Fibroblast of upper back skin (primary cell): ENCODE measurements at regions not wholly inside any gene's neighbourhood (a gene's known extent, or its start where the extent isn't known, plus 50 kb on each side); places are given as distances from the start of the nearest gene placed in this dataset.
A peak's percentile ranks its signal among the peaks of the same experiment; 100 is the strongest.
"Not testable (repeated sequence)": the region's sequence is repeated elsewhere in the genome, so short reads cannot be mapped to it uniquely, and the experiment has no call there.

ENCODE experiments used
- DNase-seq: peaks from one replicate; pipeline ENCODE4 v3.0.0-alpha.2; 2013

DNA sequence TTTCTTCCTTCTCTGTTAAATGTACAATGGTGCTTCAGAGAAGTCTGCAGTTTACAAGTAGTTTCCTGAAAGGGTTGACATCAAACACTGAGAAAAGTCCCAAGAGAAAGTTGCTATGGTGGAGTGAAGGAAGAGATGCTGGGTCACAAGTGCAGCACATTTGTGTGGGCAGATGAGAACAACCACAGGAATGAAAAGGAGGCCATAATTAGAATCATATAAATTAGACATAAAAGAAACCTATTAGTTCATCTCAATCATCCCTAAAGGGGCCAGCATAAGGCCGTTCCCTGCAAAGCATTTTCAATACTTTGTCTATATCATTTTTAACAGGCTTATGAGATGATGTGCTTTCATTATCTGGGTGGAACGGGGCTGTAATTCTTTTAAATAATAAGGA lies 359.2 kb downstream of the IRS2 start:
- peak; percentile 40 for DNase-seq

DNA sequence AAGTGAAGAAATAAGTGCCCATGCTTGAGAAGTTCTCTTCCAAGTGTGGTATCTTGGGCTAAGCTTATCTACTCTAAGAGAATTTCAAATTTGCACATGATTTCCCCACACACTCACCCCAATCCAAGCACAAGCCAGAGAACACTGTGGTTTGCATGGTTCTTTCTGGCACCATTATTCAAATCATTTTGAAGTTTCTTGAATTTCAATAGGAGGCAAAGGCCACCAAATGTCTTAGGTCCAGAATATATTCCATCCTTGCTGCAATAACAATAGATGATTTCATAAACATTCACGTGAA lies 359.7 kb downstream of the IRS2 start:
- no peak for DNase-seq

- no peak for DNase-seq
Observed at GRCh38 chr13:109425821-109426689, 360.3 kb downstream of the IRS2 start.

- DNase-seq = no peak
Observed at GRCh38 chr13:109422161-109422560, 364.2 kb downstream of the IRS2 start.

DNA sequence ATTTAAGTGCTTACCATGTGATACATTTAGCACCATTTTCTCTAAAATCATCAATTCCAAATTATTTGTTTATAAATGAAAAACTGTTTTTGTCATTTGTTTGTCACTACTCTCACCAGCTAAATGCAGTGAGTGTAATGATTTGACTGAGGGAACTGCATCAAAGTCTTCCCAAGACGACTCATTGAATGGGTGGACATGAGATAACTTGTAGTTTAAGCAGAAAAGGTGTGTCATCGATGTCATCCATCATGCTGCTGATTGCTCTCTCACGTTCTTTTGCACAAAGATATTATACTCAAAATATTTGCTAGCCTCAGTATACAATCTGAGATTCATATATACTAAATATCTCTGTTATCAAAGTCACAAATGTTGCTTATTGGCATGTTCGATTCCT lies 366.5 kb downstream of the IRS2 start:
- DNase-seq = no peak

DNA sequence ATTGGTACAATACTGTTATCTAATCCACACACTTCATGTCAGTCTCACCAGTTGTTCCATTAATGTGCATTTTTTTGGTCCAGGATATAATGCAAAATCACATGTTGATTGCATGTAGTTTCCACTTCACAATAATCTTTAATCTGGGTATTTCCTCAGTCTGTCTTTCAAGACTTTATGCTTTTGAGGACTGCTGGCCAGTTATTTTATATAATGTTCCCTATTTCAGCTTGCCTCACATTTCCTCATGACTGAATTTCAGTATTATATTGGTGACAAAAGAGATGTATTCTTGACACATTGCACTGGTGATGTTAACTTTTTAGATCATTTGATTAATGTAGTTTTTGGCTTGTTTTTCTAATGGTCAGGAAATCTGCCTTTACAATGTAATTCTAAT lies 368.3 kb downstream of the IRS2 start:
- no peak for DNase-seq

- DNase-seq = no peak
Observed at GRCh38 chr13:109416001-109416400, 370.4 kb downstream of the IRS2 start.

GRCh38 chr13:109415057-109415456 lies 371.3 kb downstream of the IRS2 start:
- no peak for DNase-seq

DNA sequence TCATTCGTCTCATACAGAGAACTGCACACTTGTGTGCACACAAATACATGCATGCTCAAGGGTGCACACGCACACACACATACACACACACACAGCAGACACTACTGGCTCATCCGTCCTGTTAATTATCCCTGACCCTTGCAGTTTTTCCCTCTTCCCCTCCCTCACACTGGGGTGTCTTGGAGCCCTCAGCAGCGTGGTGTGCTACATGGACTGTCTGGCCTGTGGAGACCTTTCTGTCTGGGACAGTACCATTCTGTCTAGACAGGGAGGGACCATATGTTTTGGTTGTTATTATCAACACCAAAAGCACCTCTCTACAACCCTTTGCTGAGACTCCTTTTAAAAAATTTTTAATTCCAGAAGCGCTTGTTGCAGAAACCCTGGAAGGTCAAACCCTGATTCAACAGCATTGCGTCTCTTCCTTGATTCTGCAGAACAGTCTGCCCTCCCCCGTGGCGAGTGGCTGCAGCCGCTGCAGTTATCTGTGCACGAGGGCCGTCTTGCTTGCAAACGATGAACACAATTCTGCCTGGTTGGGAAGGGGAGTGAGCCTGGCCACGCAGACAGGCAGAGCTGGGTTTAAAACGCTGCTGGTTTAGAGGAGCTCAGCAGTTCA lies 374.0 kb downstream of the IRS2 start:
- DNase-seq = peak; percentile 77

GRCh38 chr13:109410868-109411267 lies 375.5 kb downstream of the IRS2 start:
- no peak for DNase-seq

GRCh38 chr13:109408591-109409382 lies 377.6 kb downstream of the IRS2 start:
- DNase-seq = no peak

- no peak for DNase-seq
Observed at GRCh38 chr13:109406376-109406992, 379.9 kb downstream of the IRS2 start.

- DNase-seq = no peak
Observed at GRCh38 chr13:109403012-109403421, 383.4 kb downstream of the IRS2 start.

- no peak for DNase-seq
Observed at GRCh38 chr13:109401891-109402290, 384.5 kb downstream of the IRS2 start.

- no peak for DNase-seq
Observed at GRCh38 chr13:109401307-109401706, 385.1 kb downstream of the IRS2 start.

- DNase-seq = no peak
Observed at GRCh38 chr13:109400624-109401257, 385.6 kb downstream of the IRS2 start.

DNA sequence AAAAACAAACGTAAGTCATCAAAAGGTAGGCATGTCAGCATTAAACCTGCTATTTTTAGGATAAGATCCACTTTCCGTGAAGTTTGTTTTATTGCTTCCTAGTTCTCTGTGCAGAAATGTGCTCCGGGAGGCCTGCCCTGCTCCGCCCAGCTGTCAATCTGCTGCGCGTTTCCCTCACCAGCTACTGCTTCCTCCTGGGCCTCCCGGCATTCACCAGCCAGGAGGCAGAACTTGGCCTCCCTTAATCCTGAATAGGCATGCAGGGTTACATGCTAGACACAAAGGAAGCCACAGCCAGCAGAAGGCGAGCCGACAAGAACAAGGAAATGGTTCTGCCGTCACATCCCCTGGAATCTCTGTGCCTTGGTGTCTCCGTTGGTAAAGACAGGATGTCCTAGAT lies 386.2 kb downstream of the IRS2 start:
- DNase-seq = no peak

DNA sequence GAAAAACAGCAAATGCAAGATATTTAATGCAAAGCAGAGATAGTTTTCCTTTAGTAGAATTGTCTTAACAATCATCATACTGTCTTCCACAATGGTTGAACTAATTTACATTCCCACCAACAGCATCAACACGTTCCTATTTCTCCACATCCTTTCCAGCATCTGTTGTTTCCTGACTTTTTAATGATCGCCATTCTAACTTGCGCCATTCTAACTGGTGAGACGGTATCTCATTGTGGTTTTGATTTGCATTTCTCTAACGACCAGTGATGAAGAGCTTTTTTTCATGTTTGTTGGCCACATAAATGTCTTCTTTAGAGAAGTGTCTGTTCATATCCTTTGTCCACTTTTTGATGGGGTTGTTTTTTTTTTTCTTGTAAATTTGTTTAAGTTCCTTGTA lies 388.3 kb downstream of the IRS2 start:
- not testable (repeated sequence) for DNase-seq

DNA sequence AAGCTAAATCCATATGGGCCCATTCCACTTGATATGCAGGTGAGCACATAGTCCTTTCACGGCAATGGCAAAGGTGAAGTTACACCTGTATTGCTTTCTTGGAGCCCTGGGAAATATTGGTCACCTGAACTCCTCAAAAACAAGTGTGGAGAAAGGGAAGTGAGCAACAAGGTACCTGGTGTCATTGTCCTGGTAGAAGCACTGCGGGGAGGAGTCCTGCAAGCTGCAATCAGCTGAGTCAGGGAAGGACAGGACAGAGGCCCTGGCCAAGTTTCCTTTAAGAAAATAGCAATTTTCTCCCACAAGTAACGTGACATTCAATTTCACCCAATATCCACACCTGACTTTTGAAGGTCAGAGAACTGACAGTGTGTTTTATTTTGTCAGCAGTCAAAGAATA lies 389.1 kb downstream of the IRS2 start:
- DNase-seq = no peak

- DNase-seq = no peak
Observed at GRCh38 chr13:109396266-109396665, 390.1 kb downstream of the IRS2 start.

DNA sequence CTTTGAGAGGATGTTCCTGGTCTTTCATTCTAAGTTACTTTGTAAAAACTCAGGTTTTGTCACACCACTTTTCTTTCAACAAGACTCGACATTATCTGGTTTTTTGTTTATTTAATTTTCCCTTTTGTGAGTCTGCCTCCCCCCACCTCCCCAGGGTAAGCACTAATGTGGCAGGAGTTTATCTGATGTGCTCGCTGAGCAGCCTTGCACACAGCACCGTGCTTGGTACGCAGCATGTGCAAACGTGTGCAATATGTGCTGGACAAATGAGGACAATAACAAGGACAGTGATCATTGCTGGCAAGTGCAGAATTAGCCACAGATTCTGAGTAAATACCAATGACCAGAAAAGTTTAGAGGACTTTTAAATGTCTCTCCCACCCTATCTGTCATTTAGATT lies 391.4 kb downstream of the IRS2 start:
- DNase-seq = no peak

DNA sequence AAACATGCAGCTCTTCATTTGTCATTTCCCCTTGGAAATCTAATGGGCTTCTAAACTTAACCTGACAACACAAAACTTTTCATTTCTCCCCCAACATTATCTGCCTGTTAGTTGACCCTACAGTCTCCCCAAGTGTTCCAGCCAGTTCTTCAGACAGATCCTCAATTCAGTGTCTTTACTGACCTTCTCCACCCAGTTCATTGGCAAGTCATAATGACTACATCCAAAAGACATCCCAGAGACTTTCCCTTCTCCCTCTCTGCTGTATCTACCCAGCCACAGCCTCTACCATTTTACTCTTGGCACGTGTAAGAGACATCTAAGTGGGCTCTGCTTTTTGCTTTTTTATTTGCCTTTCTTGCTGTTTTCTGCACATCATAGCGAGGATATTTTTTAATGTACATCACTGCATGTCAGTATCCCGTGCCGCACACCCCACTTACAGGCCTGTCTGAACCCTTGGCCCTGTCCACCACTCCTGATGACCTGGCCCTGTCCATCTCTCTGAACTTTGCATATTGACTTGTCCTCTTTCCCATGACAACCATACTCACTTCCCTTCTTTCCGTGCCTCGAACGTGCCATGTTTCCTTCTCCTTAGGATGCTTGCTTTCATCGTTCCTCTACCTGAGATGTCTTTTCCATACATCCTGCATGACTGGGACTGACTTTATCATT lies 391.9 kb downstream of the IRS2 start:
- DNase-seq = no peak
